Left lung (tissue), 4 donors: ENCODE measurements at regions not wholly inside any gene's neighbourhood (a gene's known extent, or its start where the extent isn't known, plus 50 kb on each side); places are given as distances from the start of the nearest gene placed in this dataset.

ENCODE experiments used
- ATAC-seq: fragments of 200-7000 bp; cut with Tn5 transposase; one replicate; pipeline ENCODE4 v1.9.1; 2020; ENCODE audit warnings: moderate library complexity
- DNase-seq, 4 donors: peaks; one replicate each; pipeline ENCODE4 v3.0.0-alpha.2; 2013 to 2020
- H3K27ac ChIP-seq, 2 donors: fragments of 200-600 bp; sonication (generic) in 1 of 2; one replicate each; pipeline versions ENCODE4 v1.5.0 to v1.8.0; 2020 to 2021
- H3K27me3 ChIP-seq, 2 donors: fragments of 200-600 bp; sonication (generic) in 1 of 2; one replicate each; pipeline versions ENCODE4 v1.5.0 to v1.8.0; 2020 to 2021
- H3K36me3 ChIP-seq, 2 donors: fragments of 200-600 bp; sonication (generic) in 1 of 2; one replicate each; pipeline versions ENCODE4 v1.5.0 to v1.8.0; 2020 to 2021
- H3K4me1 ChIP-seq, 2 donors: fragments of 200-600 bp; one replicate each; pipeline ENCODE4 v1.8.0; 2021
- H3K4me3 ChIP-seq, 2 donors: fragments of 200-600 bp; sonication (generic) in 1 of 2; one replicate each; pipeline versions ENCODE4 v1.5.0 to v1.8.0; 2020 to 2021; ENCODE audit warnings: mild to moderate bottlenecking in 1 of 2
- H3K9me3 ChIP-seq, 2 donors: fragments of 200-600 bp; sonication (generic) in 1 of 2; one replicate each; pipeline versions ENCODE4 v1.5.0 to v1.8.0; 2020 to 2021
- CTCF ChIP-seq, 2 donors: fragments of 200-600 bp; sonication (generic) in 1 of 2; IDR thresholded peaks; one replicate each; pipeline versions ENCODE4 v1.5.0 to v1.8.0; 2021; ENCODE audit warnings: antibody characterized with exemption in 2 of 2
- intact Hi-C, 2 donors: fragments of 100-400 bp; cut with DNase I; formaldehyde crosslinking; loops; one replicate each; pipeline versions ENCODE4 v1.11.2 to v1.14.2; 2022
- donor health status: DM: no; HTN: yes; CAD: no.
- donor health status: DM: no; HTN: no; CAD: no.

DNA sequence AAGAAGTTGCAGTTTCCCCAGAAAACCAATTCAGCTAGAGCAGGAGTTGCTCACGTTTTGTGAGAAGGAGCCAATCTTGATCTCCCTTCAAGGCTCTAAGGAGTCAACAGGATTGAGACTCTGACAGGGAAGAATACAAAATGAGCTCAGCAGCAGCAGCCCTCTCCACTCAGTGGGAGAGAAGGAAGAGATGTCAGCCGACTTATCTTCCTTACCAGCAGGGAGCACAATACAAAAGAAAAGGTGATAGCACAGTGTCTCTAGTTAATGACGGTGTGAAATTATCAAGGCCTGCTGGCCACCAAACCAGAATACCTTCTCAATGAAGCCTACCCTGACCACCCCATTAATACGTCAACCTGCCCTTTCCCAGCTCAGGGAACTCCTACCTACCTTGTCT is 223.6 kb upstream of the TMPO start:
- no peak for ATAC-seq
- H3K4me1 ChIP-seq, result no peaks in the 10 kb centered on the region
- no peaks in the 10 kb centered on the region for H3K27me3 ChIP-seq
- no peaks in the 10 kb centered on the region for H3K9me3 ChIP-seq
- TF ChIP-seq CTCF (IDR thresholded peaks at IDR 0.05), result no peak
- no peak overlapping the region for H3K4me3 ChIP-seq
- intact Hi-C loops, result no loop called here
- no peak for DNase-seq
- H3K27ac ChIP-seq, result no peak overlapping the region
- no peaks in the 10 kb centered on the region for H3K36me3 ChIP-seq

GRCh38 chr12:98294051-98294805 is 221.2 kb upstream of the TMPO start:
- Histone ChIP-seq H3K9me3 (no peaks in the 10 kb centered on the region), H3K27me3 (no peaks in the 10 kb centered on the region), H3K27ac (no peak overlapping the region), H3K4me1 (no peaks in the 10 kb centered on the region), H3K4me3 (no peak overlapping the region), H3K36me3 (no peaks in the 10 kb centered on the region)
- DNase-seq (no peak), ATAC-seq (no peak)
- no peak for TF ChIP-seq CTCF (IDR thresholded peaks at IDR 0.05)
- intact Hi-C loops, result no loop called here

GRCh38 chr12:98295681-98296080 is 219.7 kb upstream of the TMPO start:
- intact Hi-C loops, result no loop called here
- ATAC-seq (peak; percentile 75), DNase-seq (no peak)
- Histone ChIP-seq H3K36me3 (no peaks in the 10 kb centered on the region), H3K4me1 (no peaks in the 10 kb centered on the region), H3K27me3 (no peaks in the 10 kb centered on the region), H3K9me3 (no peaks in the 10 kb centered on the region), H3K4me3 (no peak overlapping the region), H3K27ac (no peak overlapping the region)
- no peak for TF ChIP-seq CTCF (IDR thresholded peaks at IDR 0.05)

GRCh38 chr12:98296462-98297079 is 218.8 kb upstream of the TMPO start:
- peak; percentile 65 for ATAC-seq
- DNase-seq, result no peak
- TF ChIP-seq CTCF (IDR thresholded peaks at IDR 0.05), result no peak

DNA sequence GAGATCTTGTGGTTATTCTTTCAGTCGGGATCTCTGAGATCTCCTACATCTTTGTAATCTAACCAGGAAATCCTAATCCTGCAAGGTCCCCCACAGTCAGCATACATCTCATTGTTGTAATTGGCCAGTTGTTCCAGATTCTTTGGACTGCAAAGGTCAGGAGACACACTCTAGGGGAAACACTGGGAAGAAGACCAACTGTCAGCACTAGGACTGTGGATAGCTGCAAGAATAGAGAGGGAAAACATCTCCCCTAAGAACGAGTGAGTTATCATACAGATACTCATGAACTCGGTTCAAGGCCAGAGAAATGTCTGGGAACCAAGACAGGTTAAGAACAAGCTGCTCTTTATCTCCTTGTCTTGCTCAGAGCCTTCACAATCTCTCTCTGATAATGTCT is 217.9 kb upstream of the TMPO start:
- intact Hi-C loops, result no loop called here
- TF ChIP-seq CTCF (IDR thresholded peaks at IDR 0.05), result no peak
- Histone ChIP-seq H3K27me3 (no peaks in the 10 kb centered on the region), H3K27ac (no peak overlapping the region), H3K4me3 (no peak overlapping the region), H3K4me1 (no peaks in the 10 kb centered on the region), H3K36me3 (no peaks in the 10 kb centered on the region), H3K9me3 (no peaks in the 10 kb centered on the region)
- ATAC-seq (no peak), DNase-seq (no peak)

More at GRCh38 chr12:98296462-98297079, 218.8 kb upstream of the TMPO start:
- Histone ChIP-seq H3K4me1 (no peaks in the 10 kb centered on the region), H3K27me3 (no peaks in the 10 kb centered on the region), H3K4me3 (no peak overlapping the region), H3K36me3 (no peaks in the 10 kb centered on the region), H3K27ac (no peak overlapping the region), H3K9me3 (no peaks in the 10 kb centered on the region)
- intact Hi-C loops, result no loop called here
